Renal cortex interstitium (tissue), 11 donors: ENCODE measurements at regions not wholly inside any gene's neighbourhood (a gene's known extent, or its start where the extent isn't known, plus 50 kb on each side); places are given as distances from the start of the nearest gene placed in this dataset.

Experiments used
- DNase-seq, 11 donors: peaks; one replicate each; pipeline ENCODE4 v3.0.0-alpha.2; 2013; ENCODE audit warnings: low read depth in 9 of 11, low spot score in 4 of 11; ENCODE audit errors: extremely low read depth in 1 of 11

- no peak for DNase-seq
Observed at GRCh38 chr21:18902660-18903059, 499.1 kb upstream of the TMPRSS15 start.

DNA sequence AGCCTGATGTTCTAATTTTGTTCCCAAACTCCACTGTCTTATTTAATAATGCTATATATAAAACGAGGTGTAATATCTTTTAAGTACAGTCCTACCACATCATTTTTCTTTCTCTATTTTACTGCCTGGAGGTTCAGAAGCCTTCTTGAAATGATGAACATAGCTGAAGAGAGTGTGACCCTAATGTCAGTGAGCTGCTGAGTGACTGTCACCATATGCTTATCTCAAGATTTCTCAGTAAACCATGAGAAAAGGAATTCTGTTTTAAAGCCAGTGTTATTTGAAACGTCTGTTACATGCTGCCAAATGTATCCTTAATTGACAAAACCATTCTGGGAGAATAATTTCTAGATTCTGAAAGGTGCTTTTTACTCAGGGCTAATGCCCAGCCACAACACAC is 503.5 kb upstream of the TMPRSS15 start:
- DNase-seq: no peak

DNA sequence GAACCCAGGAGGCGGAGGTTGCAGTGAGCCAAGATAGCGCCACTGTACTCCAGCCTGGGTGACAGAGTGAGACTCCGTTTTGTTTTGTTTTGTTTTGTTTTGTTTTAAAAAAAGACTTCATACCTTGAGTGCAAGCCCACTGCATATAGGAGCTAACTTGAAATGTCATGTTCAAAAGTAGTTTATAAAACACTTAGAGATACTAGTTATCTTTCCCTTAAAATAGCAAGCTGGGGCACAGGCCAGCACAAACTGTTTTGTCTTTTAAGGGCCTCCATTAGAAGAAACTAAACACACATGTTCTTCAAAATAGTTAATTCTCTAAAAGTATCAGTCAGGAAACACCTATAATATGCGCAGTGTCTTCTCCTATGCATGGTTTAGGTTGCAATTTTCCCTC is 505.1 kb upstream of the TMPRSS15 start:
- DNase-seq: no peak

DNA sequence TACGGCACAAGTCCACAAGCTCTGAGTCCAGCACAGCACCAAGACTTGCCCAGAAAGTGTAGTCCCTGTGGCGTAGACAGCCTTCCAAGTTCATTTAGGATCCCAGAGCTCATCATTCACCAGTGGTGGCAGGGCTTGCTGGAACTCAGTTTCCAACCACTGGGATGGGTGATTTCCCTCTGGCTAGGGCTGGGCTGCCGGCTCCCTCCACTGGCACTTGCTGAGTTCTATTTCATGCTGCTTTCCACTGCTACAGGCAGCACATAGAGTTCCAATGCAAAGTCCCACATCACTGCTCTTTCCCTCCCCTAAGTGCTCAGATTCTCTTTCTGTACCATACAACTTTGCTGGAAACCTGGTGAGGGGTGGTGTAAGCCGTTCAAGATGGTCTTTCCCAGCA is 510.3 kb upstream of the TMPRSS15 start:
- DNase-seq: no peak

- DNase-seq: no peak
Observed at GRCh38 chr21:18914570-18914969, 511.0 kb upstream of the TMPRSS15 start.

GRCh38 chr21:18917622-18918021 is 514.0 kb upstream of the TMPRSS15 start:
- DNase-seq: no peak

DNA sequence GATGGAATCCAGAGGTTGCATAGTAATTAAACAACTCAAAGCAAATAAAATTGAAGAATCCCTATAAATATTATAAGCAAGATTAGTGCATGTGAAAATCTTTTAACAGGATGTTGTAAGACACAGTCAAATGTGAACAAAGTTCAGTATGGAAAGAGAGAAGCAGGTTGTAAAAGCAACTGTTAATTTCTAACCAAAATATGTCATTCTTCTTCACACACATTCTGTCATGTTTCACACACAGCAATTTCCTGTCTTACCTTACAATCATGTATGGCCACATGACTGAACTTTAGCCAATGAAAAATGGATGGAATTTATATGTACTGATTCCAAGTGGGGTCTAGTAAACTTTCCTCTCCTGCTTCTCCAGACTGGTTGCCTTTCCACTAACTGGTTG is 527.7 kb upstream of the TMPRSS15 start:
- no peak for DNase-seq

DNA sequence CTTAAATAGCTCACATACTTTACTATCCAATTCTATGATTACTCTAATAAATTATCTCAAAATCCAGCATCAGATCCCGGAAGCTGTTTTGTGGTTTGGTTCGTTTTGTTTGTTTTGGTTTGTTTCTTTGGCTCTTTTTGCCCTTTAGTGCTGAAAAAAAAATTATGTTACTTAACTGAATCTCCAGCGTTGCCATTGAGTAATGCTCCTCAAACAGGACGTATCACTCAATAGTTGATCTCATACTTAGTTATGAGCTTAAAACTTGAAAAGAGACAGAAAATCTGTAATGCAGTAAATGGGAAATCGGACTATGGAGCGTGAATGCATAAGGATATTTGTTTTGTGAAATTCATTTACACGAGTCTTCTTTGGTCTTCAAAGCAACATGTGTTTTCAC is 533.8 kb upstream of the TMPRSS15 start:
- no peak for DNase-seq

DNA sequence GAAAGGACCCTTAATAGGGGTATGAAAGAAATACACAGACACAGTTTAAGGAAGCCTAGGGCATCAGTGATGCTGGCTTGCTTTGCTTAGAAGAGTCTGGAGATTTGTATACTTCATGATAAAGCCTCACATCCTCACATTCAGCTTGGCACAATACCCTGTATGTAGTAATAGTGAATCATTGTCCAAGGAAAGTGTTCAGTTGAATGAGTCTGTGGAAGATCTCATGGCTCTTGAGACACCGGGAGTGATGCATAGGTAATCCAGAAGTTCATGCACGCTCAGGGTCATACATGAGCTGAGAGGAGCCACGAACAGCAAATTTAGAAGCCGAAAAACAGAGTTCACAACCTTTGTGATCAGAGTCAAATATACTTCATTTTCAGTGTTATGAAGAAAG is 537.2 kb upstream of the TMPRSS15 start:
- DNase-seq: no peak

GRCh38 chr21:18950045-18950740 is 546.6 kb upstream of the TMPRSS15 start:
- no peak for DNase-seq

- DNase-seq: peak in 8 of 11 donors; percentile 3 to 38 (median 14)
Observed at GRCh38 chr21:18951271-18952038, 547.9 kb upstream of the TMPRSS15 start.

GRCh38 chr21:18954441-18954844 is 550.9 kb upstream of the TMPRSS15 start:
- peak in 1 of 11 donors; percentile 5 for DNase-seq

- DNase-seq: no peak
Observed at GRCh38 chr21:18959817-18960216, 556.2 kb upstream of the TMPRSS15 start.

GRCh38 chr21:18960306-18960705 is 556.7 kb upstream of the TMPRSS15 start:
- peak in 10 of 11 donors; percentile 6 to 46 (median 30) for DNase-seq

DNA sequence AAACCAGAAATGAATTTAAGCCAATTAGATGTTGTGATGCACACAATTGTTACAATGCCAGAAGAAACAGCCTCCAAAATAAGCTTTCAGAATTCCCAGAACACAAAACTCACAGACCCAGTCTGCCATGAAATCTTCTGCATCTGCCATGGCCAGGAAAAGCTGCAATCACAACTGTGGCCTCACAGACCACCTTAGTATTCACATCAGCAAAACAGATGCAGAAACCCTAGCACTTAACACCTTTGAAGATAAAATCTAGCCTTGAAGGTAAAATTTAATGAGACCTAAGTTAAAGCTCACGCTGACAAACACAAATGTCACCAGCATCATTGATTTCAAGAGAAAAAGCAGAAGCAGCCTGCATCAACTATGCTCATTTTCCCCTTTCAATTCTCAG is 566.8 kb upstream of the TMPRSS15 start:
- no peak for DNase-seq

DNA sequence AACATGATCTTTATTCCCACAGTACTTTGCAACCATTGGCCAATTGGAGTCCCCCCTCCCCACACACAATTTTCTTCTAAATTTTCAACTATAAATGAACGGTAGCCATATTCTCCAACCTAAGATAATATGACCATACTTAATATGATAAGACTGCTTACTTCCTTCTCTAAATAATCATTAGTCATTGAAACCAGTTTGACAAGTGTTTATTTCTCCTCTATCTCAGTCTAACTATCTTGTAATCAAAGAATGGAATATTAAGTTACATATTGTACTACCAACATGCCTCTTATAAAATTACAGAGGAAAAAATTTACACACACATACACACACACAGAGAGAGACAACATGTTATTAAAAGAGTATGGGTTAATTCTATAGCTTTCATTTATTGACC is 567.4 kb upstream of the TMPRSS15 start:
- DNase-seq: no peak

DNA sequence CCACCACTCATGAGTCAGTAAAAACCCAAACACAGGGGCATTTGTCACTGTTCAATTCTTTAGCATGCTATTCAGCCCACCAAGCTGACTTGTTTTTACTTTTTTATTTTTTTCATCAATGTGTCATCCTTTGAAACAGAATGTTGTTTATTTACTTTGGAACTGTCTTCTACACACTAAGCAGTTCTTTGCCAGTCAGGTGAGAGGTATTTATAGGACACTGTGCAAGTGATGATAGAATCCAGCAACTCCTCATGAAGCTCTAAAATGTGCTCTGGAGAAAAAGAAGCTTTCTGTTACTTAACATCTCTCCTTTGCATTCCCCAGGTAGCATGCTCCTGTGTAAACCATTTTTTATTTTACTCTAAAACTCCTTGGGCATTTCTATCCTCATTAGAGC is 582.0 kb upstream of the TMPRSS15 start:
- no peak for DNase-seq

DNA sequence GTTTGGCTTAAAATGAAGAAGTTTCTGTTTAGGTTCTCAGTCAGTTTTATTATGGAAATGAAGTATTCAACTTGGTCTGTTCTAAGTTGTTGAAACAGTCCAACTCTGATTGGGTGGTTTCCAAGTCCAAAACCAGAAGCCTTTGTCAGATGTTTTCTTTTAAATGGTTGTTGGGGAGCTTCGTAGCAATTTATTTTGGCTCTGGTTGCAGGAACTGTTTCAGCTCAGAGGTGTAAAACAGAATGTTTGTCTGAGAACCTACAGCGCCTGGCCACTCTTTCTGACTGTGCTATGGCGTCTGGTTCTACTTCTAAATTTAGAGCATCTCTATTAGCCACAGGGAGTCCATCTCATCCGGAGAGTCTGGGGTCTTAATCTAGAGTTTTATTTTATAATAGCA is 582.6 kb upstream of the TMPRSS15 start:
- DNase-seq: no peak

DNA sequence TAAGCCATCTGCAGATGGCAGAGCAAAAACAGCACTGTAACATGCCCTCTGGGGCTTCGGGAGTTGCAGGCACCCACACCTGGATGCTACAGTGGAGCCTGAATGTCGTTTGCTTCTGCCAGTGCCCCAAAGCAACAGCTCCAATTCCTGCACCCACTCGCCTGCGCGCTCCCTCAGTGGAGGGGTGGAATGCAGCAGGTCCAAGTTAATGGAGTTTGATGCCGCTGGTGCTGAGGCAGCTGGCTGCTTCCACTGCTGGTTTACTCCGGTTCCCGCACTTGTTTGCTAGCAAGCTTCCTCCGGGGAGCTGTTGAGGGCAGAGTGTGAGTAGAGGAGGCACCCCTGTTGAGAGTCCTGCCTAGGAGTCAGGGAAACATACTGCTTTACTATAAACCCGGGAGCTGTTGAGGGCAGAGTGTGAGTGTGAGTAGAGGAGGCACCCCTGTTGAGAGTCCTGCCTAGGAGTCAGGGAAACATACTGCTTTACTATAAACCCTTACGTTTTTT is 584.0 kb upstream of the TMPRSS15 start:
- peak in 5 of 11 donors; percentile 10 to 19 (median 16) for DNase-seq

- DNase-seq: peak in 2 of 11 donors; percentile 9 to 12
Observed at GRCh38 chr21:18989953-18990495, 586.4 kb upstream of the TMPRSS15 start.
